HG03558 (cell line): ENCODE measurements at regions not wholly inside any gene's neighbourhood (a gene's known extent, or its start where the extent isn't known, plus 50 kb on each side); places are given as distances from the start of the nearest gene placed in this dataset.
"Not testable (repeated sequence)": the region's sequence is repeated elsewhere in the genome, so short reads cannot be mapped to it uniquely, and the experiment has no call there.

Experiments used
- ATAC-seq: cut with Tn5 transposase; IDR thresholded peaks from one replicate; pipeline ENCODE4 v1.9.1; 2021; ENCODE audit warnings: moderate number of reproducible peaks; ENCODE audit not compliant: unreplicated experiment; ENCODE audit errors: extremely low read depth

DNA sequence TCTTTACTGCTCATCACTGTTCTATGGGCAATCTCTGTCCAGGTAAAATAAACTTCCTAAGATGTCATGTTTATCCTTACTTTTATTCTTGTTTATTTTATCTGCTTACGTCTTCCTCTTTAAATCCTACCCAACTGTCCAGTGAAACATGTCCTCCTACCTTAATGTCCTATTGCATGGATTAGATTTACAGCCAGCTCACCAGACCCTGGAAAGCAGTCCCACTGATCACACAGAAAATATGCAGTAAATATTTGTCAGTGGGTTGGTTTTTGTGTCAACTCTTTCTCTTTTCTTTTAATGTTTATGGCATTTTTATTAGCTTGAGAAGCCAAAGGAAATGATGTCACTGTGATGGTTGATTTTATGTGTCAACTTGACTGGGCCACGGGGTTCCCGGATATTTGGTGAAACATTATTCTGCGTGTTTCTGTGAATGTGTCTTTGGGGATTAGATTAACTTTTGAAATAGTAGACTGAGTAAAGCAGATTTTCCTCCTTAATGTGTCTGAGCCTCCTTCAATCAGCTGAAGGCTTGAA, 258.3 kb downstream of the SRGAP2C start:
- no peak for ATAC-seq

DNA sequence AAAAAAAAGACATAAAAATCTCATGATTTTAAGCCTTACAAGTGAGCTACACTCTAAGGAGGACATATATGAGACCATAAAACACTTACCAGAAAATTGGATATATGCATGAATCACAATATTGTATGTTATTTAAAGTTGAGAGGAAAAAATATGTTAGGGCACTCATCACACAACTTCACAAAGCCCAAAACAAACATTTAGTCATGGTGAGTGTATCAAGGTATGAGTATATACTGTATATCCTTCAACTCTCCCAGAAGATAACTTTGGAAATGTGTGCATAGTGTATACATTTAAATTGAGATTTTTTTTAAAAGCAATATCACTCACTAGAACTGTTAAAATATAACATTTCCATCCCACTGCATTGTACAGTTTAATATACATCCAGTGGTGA, 259.3 kb downstream of the SRGAP2C start:
- no peak for ATAC-seq

DNA sequence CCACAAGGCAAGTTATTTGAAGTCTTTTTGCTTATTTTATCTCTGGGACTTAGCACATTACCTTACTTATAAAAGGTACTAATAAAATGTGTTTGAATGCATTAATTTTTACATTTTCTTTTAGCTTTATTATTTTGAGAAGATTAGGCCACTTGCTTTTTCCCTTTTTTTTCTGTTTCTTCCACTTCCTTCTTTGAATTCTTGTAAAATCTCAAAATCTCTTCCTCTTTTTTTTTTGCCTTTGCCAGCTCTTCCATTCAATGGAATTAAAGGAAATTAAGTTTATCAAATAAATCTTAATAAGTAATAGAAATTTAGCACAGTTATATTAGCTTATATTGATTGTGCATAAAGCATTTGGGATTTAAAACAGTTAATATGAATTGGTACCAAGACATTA, 260.9 kb downstream of the SRGAP2C start:
- ATAC-seq, result no peak

DNA sequence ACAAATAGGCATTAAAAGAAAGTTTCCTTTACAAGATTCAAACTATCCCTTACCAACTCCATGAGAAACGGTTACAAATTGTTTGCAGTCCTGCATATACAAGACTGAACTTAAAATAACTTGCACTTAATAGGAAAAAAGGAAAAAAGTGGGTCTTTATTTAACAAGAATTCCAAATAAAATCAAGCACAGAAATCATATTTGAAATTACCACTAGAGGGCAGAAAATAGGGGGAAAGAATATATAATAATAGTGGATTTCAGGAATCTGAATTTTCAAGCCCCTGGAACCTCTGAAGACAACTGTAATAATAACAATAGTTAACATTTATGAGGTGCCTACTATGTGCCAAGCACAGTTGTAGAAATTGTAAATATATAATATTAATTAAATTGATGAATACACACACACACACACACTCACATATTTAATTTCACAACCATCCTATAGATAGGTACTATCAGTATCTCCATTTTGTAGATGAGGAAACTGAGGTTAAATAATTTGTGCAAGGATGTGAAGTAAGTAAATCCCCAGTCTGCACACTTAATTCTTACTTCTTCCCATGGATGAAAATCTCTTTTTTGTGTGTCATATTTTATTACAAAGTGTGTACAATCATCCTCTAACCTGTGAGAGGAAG, 262.6 kb downstream of the SRGAP2C start:
- ATAC-seq, result not testable (repeated sequence)

DNA sequence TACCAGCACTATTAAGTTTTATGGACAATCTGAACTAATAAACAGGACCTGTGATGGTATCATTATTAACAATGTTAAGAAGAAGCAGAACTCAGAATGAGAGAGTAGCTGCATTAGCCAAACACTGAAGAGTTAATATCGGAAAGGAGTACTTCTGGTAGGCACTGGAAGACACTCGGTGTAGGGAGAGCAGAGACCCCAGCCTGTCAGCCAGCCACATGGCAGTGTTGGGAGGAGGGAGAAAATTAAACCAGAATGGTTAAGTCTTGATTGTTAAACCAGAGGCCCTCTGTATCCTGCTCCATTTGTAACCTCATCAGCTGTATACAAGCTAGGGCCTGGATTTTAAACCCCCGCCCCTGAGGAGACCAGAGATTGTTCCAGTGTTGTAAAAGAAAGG, 263.3 kb downstream of the SRGAP2C start:
- ATAC-seq, result not testable (repeated sequence)

DNA sequence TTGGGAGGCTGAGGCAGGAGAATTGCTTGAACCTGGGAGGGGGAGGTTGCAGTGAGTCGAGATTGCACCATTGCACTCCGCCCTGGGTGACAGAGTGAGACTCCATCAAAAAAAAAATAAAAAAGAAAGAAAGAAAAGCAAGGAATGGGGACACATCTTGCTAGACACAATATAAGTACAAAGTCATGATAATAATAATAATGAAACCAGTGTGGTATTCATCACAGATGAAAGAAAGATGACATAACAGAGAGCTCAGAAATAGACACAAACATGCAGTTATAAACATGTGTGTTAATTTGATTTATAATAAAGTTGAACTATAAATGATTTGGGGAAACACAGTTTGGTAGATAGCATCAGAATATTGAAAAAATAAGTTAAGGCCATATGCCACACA, 264.1 kb downstream of the SRGAP2C start:
- no peak for ATAC-seq

DNA sequence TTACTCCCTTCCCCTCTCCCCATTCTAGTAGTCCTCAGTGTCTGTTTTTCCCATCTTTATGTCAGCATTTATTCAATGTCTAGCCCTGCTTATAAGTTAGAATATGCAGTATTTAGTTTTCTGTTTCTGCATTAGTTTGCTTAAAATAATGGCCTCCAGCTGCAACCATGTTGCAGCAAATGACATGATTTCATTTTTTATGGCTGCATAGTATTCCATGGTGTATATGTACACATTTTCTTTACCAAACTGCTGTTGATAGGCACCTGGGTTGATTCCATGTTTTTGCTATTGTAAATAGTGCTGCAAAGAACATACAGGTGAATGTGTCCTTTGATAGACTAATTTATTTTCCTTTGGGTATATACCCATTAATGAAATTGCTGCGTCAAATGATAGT, 267.7 kb downstream of the SRGAP2C start:
- ATAC-seq, result no peak

DNA sequence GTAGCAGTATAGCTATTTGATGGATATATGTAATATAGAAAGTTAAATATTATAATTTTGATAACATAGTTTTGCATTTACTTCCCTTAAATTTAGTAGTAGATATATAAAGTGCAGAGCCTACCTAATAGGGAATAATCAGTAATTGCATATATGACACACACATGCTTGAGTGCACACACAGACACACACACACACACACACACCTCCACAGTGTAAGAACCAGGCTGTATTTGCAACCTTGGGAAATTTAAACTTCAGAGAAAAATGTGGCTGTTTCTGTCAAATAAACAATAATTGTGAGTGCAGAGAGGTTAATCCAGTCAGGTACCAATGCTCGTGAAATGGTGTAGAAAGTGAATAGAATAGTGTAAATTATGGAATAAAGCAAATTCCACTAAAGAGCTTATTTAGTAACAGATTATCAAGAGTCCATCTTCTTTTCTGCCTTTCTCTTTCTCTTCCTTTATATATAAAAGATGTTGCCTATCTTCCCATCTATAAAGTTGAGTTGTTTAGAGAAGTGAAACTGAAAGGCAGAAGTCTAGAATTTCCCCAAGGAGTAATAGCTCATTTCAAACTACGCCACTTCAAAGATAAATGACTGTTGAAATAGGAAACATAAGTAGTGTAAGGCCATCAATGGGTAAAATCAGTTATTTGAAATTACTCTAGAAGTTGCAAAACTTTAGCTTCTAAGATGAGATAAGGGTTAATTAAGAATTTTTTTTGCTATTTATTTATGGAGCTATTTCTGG, 273.7 kb downstream of the SRGAP2C start:
- peak; percentile 98 for ATAC-seq

DNA sequence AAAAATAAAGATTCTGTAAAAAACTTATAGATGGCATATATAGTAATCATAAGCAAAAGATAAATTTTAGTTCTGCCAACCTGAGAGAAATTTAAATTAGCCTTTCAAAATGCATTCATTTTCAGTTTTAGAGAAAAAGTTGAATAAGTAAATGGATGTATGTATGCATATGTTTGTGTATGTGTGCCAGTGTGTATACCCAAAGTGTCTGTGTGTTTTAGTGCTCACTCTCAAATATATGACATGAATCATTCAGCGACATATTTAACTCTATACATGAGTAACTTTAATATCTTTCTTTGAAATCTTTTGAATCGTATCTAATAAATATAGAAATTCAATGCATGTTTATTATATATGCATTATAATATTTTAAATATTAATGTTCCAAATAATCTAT, 274.5 kb downstream of the SRGAP2C start:
- ATAC-seq, result no peak

DNA sequence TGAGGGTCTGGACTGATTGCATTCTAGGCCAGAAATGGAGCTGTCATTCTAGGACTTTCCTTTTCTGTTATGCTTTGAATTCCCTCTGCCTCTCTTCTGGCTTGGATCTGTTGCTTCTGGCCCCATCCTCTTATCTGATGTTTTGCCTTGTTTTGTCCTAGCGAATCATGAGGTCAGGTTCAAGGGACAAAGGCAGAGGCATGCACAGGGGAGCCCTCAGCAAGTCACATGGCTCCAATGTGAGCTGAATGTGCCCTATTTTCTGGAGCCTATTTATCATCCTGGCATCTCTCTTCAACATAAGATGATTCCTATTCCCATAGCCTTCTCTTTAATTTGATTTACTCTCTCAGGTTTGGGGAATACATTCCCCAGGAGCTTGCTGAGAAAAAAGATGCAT, 284.6 kb downstream of the SRGAP2C start:
- ATAC-seq, result not testable (repeated sequence)

DNA sequence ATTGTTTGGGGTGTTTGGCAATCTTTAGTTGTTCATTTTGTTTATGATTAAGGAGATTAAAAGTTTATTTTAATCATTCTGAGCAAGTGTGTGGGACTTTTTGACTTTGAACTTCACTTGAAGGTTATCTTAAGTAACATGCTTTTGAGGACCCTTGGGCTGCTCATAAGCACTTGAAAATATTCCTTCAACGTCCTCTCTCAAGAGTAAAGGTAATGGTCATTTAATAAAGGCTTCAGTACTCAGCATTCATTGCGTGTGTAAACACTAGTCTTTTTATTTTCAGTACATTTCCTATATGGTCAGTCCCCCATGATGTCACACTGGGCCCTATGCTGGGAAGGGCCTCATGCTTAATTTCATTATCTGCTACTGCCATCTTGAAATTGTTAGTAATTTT, 285.6 kb downstream of the SRGAP2C start:
- ATAC-seq, result not testable (repeated sequence)

DNA sequence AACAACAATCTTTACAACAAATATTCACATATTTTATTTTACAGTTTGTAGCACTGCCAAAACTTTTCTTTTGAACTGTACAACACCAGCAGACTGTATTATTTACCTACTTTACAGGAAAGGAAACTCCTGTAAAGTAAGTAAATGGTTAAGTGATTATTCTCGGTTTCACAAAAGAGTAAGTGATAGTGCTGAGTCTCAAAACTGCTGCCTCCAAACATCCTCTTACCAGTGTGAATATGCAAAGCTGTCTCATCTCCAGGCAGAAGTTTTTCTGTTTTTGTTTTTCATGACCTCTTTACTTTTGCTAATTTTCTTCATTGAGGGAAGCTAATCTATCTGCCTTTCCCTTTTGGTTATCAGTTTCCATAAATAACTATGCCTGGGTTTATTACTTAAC, 286.7 kb downstream of the SRGAP2C start:
- peak; percentile 89 for ATAC-seq

DNA sequence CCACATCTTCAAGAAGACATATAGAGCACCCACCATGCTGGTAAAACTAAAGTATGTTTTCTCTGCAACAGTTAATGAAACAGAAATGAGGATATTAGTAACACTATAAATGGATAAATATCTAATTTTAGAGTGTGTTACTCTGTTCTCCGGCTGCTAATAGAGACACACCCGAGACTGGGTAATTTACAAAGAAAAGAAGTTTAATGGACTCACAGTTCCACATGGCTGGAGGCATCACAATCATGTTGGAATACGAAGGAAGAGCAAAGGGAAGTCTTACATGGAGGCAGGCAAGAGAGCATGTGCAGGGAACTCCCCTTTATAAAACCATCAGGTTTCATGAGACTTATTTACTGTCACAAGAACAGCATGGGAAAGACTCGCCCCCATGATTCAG, 287.2 kb downstream of the SRGAP2C start:
- no peak for ATAC-seq

DNA sequence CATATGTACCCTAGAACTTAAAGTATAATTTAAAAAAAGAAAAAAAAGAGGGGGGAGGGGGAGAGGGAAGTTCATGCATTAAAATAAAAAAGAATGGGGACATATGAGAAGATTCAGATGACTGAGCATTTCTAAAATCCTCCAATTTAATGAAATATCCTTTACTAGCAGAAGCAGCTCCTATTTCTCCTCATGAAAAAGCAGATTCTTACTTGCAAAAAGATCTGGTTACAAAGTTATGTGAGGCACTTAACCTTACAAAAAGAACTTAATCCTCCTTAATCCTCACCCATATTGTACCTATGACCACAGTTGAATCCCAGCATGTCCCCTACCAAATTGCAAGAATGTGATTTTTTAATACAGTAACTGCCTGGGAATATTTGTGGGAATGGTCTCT, 298.5 kb downstream of the SRGAP2C start:
- ATAC-seq, result no peak

DNA sequence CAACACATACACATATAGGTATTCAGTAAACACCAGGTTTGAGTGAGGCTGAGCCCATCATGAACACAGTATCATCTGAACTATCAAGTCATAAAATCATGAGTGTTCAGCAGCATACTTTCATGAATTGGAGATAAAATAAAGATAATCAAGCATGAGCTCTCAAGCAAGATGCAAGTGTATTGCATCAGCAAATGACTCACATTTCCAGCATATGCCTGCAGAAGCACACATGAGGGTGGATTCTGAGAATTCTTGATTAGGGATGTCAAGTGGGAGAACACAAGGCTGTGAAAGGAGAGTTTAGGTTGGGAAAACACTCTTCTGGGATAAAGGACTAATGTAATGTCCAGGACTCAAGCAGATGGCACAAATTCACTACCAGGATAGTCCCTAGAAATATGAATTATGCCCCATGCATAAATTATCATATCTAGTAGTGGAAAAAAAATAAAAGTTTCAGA, 299.2 kb downstream of the SRGAP2C start:
- no peak for ATAC-seq

DNA sequence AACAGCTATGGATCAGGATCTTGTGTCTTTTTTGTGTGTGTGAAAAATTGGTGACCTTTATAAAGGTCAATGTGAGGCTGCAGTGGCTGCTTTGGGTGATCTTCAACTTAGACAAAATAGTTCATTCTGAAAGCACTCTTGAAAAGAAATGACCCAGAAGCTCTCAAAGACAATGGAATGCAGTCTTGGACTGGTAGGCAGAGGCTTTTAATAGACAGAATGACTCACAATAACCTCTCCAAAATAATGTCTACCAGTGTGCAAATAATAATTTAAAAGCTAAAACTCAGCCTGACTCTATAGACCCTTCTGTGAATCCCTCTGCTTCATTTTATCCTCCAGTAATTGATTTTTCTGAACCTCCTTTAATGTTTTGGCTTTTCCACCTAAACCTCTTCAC, 310.0 kb downstream of the SRGAP2C start:
- not testable (repeated sequence) for ATAC-seq

DNA sequence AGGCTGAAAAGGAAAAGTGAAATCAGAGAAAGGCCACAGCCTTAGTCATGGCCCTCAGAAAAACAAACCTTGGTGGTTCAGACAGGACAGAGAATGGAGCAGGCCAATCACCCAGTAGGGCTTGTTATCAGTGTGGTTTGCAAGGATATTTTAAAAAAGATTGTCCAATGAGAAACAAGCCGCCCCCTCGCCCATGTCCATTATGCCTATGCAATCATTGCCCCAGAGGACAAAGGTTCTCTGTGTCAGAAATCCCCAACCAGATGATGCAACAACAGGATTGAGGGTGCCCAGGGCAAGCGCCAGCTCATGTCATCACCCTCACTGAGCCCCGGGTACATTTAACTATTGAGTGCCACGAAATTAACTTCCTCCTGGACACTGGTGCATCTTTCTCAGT, 326.7 kb downstream of the SRGAP2C start:
- ATAC-seq, result not testable (repeated sequence)

DNA sequence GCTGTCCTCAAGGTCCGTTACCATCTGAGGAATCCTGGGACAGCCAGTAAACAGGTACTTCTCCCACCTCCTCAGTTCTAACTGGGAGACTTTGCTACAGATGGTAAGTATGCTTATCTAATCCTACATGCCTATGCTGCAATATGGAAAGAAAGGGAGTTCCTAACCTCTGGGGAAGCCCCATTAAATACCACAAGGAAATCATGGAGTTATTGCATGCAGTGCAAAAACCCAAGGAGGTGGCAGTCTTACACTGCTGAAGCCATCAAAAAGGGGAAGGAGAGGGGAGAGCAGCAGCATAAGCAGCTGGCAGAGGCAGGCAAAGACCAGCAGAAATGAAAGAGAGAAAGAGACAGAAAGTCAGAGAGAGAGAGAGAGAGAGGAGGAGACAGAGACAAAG, 327.1 kb downstream of the SRGAP2C start:
- not testable (repeated sequence) for ATAC-seq

DNA sequence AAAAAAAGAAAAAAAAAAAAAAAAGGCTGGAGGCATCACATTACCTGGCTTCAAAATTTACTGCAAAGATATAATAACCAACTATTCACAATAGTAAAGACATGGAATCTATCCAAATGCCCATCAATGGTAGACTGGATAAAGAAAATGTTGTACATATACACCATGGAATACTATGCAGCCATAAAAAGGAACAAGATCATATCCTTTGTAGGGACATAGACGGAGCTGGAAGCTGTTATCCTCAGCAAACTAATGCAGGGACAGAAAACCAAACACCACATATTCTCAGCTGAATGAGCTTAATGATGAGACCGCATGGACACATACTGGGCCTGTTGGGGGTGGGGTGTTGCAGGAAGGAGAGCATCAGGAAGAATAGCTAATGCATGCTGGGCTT, 330.5 kb downstream of the SRGAP2C start:
- no peak for ATAC-seq

DNA sequence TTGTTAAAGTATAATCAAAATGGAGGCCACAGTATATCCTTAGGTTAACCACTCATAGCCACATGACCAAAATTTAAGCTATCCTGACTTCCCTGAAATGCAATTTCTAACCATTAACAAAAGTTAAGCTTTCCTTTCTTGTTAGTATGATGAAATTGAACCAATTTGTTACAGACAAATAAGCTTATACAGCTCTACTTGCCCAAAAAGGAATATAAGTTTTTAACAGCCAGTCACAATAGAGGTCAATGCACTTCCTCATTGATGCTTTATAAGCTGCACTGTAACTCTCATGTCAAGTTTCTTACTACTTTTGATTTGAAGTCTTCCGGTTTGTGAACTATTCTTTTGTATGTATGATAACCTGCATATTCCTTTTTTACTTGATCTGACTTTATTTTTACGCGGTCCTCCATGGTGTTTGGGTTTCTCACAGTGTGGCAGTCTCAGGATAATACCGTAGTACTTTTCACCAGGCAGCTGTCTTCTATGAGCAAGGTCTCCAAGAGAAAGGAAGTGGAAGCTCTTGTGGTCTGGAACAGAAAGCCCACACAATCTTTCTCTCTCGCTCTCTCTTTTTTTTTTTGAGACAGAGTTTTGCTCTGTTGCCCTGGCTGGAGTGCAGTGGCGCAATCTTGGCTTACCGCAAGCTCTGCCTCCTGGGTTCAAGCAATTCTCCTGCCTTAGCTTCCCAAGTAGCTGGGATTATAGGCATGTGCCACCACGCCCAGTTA, 331.6 kb downstream of the SRGAP2C start:
- no peak for ATAC-seq
